Endodermal cell (in vitro differentiated cells): ENCODE measurements at regions not wholly inside any gene's neighbourhood (a gene's known extent, or its start where the extent isn't known, plus 50 kb on each side); places are given as distances from the start of the nearest gene placed in this dataset.
A peak's percentile ranks its signal among the peaks of the same experiment; 100 is the strongest.

Experiments
- DNase-seq: peaks from one replicate; pipeline ENCODE4 v3.0.0-alpha.2; 2017
- H3K27ac ChIP-seq: 2 replicates; pipeline ENCODE4 v1.5.1; 2013; ENCODE audit warnings: mild to moderate bottlenecking, low read depth, low read length, moderate library complexity
- H3K27me3 ChIP-seq: 2 replicates; pipeline ENCODE4 v1.6.1; 2013; ENCODE audit warnings: mild to moderate bottlenecking, low read length, moderate library complexity; ENCODE audit not compliant: insufficient read depth, control insufficient read depth, poor library complexity, severe bottlenecking
- H3K36me3 ChIP-seq: 2 replicates; pipeline ENCODE4 v1.7.0; 2013; ENCODE audit warnings: mild to moderate bottlenecking, low read length, moderate library complexity; ENCODE audit not compliant: control insufficient read depth, insufficient read depth
- H3K4me1 ChIP-seq: one replicate; pipeline ENCODE4 v1.7.0; 2013; ENCODE audit warnings: low read length; ENCODE audit not compliant: control insufficient read depth, insufficient read depth
- H3K4me3 ChIP-seq: 2 replicates; pipeline ENCODE4 v1.5.1; 2013; ENCODE audit warnings: mild to moderate bottlenecking, low read length, moderate library complexity
- H3K9ac ChIP-seq: 2 replicates; pipeline ENCODE4 v1.6.1; 2013; ENCODE audit warnings: mild to moderate bottlenecking, low read length, moderate library complexity; ENCODE audit not compliant: poor library complexity, severe bottlenecking; ENCODE audit errors: extremely low read depth
- H3K9me3 ChIP-seq: 2 replicates; pipeline ENCODE4 v1.6.1; 2013; ENCODE audit warnings: mild to moderate bottlenecking, low read length, moderate library complexity; ENCODE audit not compliant: control insufficient read depth
- H3K27ac Mint-ChIP-seq: 2 replicates; pipeline ENCODE4 v1.8.0; 2020; ENCODE audit warnings: mixed read lengths
- H3K27me3 Mint-ChIP-seq: 2 replicates; pipeline ENCODE4 v1.8.0; 2021; ENCODE audit warnings: mild to moderate bottlenecking, mixed read lengths; ENCODE audit not compliant: insufficient read depth
- H3K36me3 Mint-ChIP-seq: 2 replicates; pipeline ENCODE4 v1.8.0; 2020; ENCODE audit warnings: low read depth, mixed read lengths
- H3K4me1 Mint-ChIP-seq: 2 replicates; pipeline ENCODE4 v1.8.0; 2020; ENCODE audit warnings: mixed read lengths
- H3K4me3 Mint-ChIP-seq: 2 replicates; pipeline ENCODE4 v1.8.0; 2020; ENCODE audit warnings: mild to moderate bottlenecking, moderate library complexity, mixed read lengths
- H3K9me3 Mint-ChIP-seq: 2 replicates; pipeline ENCODE4 v1.8.0; 2020; ENCODE audit warnings: mild to moderate bottlenecking, mixed read lengths
- WGBS, 2 experiments: methylation state at CpG; one replicate each; pipeline versions ENCODE4 v1.1.5 to v1.1.7; 2013; ENCODE audit warnings: missing lambda C conversion rate in 2 of 2, mixed read lengths in 1 of 2; ENCODE audit not compliant: insufficient coverage in 1 of 2, insufficient read length in 1 of 2; 5-methylcytosine and 5-hydroxymethylcytosine counted together
- TF ChIP-seq, protein P1 (sequence below): fragments of 200-600 bp; sonication (generic); conservative IDR thresholded peaks from 2 replicates; pipeline ENCODE4 v1.5.0; 2021; ENCODE audit warnings: antibody characterized with exemption, mild to moderate bottlenecking

DNA sequence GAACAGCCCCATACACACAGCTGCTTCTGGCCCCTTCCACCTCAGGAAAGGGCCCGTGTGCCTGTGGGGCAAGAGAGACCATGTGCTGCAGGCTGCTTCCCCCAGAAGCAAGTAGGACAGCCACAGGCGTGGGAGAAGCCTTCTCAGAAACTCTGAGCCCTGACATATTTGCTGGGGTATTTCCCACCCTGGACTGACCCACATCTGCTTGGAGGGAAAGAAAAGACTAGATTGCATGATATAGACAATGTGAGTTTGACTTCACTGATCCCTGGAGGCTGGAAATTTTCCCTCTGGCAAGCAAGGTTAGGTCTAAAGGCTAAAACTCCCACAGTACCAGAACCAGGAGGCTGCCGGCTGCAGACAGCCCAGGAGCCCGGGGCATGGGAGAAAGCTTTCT lies 213.3 kb upstream of the SSTR4 start:
- H3K36me3 Mint-ChIP-seq: no peaks in the 10 kb centered on the region
- WGBS, 2 experiments: 90 to 100% methylated on average over 2 to 4 of the region's 4 CpGs

DNA sequence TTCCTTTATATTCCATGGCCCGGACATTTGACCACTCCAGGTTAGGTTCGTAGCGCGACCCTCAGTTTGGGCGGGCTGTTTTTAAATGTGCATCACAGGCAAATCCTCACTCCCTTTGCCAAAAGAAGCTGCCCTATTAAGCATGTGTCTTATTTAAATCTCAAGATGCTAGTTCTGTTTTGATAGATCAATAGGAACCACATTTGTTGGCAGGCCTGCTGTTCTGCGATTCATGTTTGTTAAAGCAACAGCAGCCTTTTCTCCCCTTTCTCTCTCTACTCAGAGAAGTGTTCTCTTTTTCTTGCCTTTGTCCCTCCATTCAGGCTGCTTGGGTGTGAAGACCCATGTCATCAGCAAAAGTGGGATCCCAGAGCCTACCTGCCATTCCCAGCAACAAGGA lies 212.0 kb upstream of the SSTR4 start:
- no peaks in the 10 kb centered on the region for H3K4me1 ChIP-seq
- H3K4me1 Mint-ChIP-seq: peaks cover 1% of the 10 kb centered on the region
- no peaks in the 10 kb centered on the region for H3K9me3 ChIP-seq
- H3K36me3 ChIP-seq: no peaks in the 10 kb centered on the region
- peaks cover 14% of the 10 kb centered on the region for H3K27me3 Mint-ChIP-seq
- H3K36me3 Mint-ChIP-seq: no peaks in the 10 kb centered on the region
- H3K4me3 ChIP-seq: no peak overlapping the region
- H3K4me3 Mint-ChIP-seq: no peak overlapping the region
- peak; percentile 22 for DNase-seq
- no peak overlapping the region for H3K27ac Mint-ChIP-seq
- WGBS, 2 experiments: 93 to 100% methylated on average over 2 to 6 of the region's 6 CpGs
- no peaks in the 10 kb centered on the region for H3K9me3 Mint-ChIP-seq
- TF ChIP-seq, protein P1, sequence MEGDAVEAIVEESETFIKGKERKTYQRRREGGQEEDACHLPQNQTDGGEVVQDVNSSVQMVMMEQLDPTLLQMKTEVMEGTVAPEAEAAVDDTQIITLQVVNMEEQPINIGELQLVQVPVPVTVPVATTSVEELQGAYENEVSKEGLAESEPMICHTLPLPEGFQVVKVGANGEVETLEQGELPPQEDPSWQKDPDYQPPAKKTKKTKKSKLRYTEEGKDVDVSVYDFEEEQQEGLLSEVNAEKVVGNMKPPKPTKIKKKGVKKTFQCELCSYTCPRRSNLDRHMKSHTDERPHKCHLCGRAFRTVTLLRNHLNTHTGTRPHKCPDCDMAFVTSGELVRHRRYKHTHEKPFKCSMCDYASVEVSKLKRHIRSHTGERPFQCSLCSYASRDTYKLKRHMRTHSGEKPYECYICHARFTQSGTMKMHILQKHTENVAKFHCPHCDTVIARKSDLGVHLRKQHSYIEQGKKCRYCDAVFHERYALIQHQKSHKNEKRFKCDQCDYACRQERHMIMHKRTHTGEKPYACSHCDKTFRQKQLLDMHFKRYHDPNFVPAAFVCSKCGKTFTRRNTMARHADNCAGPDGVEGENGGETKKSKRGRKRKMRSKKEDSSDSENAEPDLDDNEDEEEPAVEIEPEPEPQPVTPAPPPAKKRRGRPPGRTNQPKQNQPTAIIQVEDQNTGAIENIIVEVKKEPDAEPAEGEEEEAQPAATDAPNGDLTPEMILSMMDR: no peak
- no peak overlapping the region for H3K9ac ChIP-seq
- no peak overlapping the region for H3K27ac ChIP-seq
- no peaks in the 10 kb centered on the region for H3K27me3 ChIP-seq

More for the DNA sequence above, 213.3 kb upstream of the SSTR4 start:
- Histone ChIP-seq H3K27me3 (no peaks in the 10 kb centered on the region), H3K4me3 (no peak overlapping the region), H3K27ac (no peak overlapping the region), H3K36me3 (no peaks in the 10 kb centered on the region), H3K4me1 (no peaks in the 10 kb centered on the region), H3K9ac (no peak overlapping the region), H3K9me3 (no peaks in the 10 kb centered on the region)
- Mint-ChIP-seq H3K4me1 (peaks cover 1% of the 10 kb centered on the region), H3K4me3 (no peak overlapping the region), H3K27me3 (peaks cover 11% of the 10 kb centered on the region), H3K9me3 (no peaks in the 10 kb centered on the region), H3K27ac (no peak overlapping the region)
- peak; percentile 11 for DNase-seq
- TF ChIP-seq, protein P1: no peak

DNA sequence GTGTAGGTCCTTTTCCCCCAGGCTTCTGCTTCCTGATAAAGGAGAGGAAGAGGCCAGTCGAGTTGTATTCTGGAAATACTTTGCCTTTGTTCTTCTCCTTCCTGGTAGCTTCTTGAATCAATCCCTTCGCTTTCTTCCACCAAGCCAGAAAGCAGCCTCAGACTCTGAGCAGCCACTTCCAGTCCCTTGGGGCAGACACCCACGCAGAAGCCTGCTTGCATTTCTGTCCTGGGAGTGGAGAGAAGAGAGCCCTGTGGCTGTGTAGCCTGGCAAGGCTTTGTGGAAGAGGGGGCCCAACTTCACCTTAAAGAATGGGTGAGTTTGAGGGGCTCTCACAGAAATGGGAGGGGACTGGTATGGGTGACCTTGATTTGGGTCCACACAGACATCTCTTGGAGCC lies 211.0 kb upstream of the SSTR4 start:
- Histone ChIP-seq H3K9ac (no peak overlapping the region), H3K4me1 (no peaks in the 10 kb centered on the region), H3K27ac (no peak overlapping the region), H3K9me3 (no peaks in the 10 kb centered on the region), H3K36me3 (no peaks in the 10 kb centered on the region), H3K27me3 (no peaks in the 10 kb centered on the region), H3K4me3 (no peak overlapping the region)
- 60 to 83% methylated on average over 1 to 3 of the region's 3 CpGs for WGBS, 2 experiments
- Mint-ChIP-seq H3K36me3 (no peaks in the 10 kb centered on the region), H3K9me3 (no peaks in the 10 kb centered on the region), H3K4me3 (no peak overlapping the region), H3K27me3 (peaks cover 20% of the 10 kb centered on the region), H3K27ac (no peak overlapping the region), H3K4me1 (peaks cover 1% of the 10 kb centered on the region)
- TF ChIP-seq, protein P1: no peak
- DNase-seq: peak; percentile 3
